ENCODE measurements at regions not wholly inside any gene's neighbourhood (a gene's known extent, or its start where the extent isn't known, plus 50 kb on each side); places are given as distances from the start of the nearest gene placed in this dataset.

GRCh38 chr3:137106612-137107240 is 148.9 kb downstream of the IL20RB start:
- no peak for TF ChIP-seq ZNF274 (IDR thresholded peaks at IDR 0.05; ENCODE audit: low read depth, low read length)
- no peak for TF ChIP-seq YY1 (IDR thresholded peaks at IDR 0.05; ENCODE audit: insufficient read depth, insufficient read length)

Measured in NT2/D1 (cell line).